GM21723 (cell line): ENCODE measurements at regions not wholly inside any gene's neighbourhood (a gene's known extent, or its start where the extent isn't known, plus 50 kb on each side); places are given as distances from the start of the nearest gene placed in this dataset.

Experiments
- ATAC-seq: cut with Tn5 transposase; IDR thresholded peaks from one replicate; pipeline ENCODE4 v1.9.1; 2021; ENCODE audit warnings: mild to moderate bottlenecking, moderate library complexity; ENCODE audit not compliant: unreplicated experiment

DNA sequence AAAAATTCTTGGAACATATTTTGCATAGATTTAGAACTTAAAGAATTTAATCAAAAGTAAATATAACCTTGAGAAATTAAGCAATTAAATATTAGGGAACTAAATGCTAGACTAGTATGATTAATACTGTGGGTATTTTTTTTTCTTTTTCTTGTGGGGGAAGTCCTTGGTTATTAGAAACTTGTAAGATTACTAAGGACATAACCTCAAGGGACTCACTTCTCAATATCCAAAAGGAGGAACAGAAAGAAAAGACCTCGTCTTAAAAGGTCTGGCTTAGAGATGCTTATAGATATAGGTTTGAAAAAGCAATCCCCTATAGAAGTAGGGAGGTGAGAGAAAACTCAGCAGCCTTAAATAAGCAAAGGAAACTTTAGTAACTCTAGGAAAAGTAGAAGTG, 368.5 kb downstream of the INSC start:
- peak; percentile 70 for ATAC-seq

DNA sequence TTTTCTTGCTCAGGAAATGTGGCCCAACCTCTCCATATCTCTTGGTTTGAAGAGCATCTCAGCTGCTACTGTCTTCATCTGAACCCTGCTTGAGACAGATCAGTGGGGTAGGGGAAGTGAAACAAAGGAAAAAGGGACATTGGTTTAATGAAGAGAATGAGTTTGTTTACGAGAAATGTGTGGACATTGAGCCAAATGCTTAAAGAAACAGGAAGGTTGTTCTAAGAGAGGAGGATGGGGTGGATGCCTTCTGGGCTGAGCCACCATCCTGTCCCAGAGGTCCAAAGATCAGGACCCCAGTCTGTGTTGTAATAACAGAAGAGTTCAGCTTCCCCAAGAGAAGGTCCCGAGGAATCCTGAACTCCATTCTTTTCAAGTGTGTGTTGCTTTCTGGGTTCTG, 369.7 kb downstream of the INSC start:
- ATAC-seq, result no peak

DNA sequence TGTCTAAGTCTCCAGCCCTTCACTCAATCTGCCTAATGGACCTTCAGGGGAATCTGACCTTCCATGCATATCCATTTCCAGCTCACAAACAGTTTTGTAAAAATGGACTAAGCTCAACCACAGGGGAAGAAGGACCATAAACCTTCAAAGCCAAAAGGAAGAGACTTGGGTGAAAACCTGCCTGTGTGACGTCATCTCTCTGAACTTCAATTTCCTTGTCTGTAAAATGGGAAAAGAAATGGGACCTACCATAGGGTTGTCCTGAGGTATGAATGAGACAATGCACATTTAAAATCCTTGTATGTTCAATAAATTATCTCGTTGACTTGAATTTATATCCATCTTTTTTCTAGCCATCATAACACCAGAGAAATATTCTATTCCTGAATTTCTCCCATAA, 370.7 kb downstream of the INSC start:
- ATAC-seq, result no peak

DNA sequence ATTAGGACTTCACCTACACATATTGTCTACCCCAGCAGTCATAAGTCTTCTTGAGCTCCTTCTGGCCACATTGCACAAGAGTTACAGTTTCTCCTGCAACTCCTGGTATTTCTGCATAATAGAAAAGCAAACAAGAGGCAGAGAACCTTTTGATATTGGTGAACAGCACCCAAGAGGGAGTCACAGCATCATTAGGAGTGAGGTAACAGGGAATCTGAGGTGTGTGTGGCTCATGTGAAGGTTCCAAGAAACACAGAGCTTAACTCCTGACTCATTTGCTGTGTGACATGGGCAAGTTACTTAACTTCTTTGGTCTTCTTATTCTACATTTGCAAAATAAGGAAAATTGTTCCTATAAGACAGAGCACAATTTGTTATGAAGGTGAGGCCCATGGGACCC, 374.6 kb downstream of the INSC start:
- no peak for ATAC-seq

DNA sequence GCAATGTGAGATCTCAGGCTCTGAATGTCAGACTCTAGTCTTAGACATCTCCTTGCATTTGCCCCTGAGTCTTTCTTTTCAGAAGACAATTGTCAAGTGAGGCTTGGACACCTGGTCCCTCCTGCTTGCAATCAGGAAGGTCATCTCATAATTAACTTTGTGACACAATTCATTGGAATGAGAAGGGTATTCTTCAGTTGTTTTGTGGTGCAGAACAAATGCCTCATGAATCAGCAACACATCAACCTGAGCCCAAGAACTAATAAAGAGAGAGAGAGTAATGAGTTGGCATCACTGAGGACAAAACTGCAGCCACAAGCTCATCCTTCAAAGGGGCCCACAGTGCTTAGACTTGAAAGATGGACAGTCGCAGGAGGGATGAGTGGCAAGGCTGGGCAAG, 375.8 kb downstream of the INSC start:
- ATAC-seq, result no peak

DNA sequence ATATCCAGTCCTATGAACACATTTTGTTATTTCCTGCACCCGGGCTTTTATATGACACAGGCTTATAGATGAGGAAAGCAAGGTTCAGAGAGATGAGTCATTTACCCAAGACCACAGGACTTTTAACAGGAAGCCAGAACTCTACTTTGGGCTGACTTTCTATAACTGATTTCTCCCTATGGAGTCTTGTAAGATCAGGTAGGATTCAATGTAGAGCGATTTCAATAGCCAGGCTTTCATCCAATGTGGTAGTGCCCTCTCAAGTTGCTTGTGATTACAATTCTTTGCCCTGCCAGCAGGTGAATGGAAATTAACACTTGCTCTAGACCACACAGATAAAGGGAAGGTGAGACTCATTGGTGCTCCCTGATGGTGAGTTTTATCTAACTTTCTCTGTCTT, 378.3 kb downstream of the INSC start:
- ATAC-seq, result no peak

DNA sequence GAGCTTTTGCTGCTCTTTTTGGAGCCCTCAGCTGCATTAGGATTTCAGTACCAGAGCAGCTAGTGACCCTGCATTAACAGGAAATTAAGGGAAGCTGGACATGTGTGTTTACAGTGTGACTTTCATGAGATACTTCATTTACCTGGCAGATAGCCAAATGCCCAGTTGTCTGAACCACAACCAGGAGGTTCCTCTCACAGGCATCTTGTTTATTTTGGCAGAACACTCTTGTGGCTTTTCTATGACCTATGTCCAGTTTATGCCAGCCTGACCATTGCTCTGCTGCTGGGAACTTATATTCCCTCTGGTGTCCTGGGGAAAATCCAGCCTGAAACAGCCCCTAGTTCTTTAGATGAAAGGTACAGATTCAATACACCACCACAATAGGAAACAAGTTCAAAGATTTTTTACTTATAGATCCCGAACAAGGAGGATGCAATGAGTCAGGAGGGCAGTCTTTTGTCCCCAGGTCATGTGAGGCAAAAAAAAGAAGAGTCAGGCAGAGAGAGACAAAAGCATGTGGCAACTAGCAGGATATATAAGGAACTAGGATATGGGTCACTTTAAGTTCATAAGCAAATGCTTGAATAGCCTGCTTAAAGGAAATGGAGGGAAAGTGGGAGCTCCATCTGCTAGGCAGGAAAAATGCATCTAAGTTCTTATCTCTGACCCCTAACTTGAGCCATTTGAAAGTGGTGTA, 379.3 kb downstream of the INSC start:
- no peak for ATAC-seq

DNA sequence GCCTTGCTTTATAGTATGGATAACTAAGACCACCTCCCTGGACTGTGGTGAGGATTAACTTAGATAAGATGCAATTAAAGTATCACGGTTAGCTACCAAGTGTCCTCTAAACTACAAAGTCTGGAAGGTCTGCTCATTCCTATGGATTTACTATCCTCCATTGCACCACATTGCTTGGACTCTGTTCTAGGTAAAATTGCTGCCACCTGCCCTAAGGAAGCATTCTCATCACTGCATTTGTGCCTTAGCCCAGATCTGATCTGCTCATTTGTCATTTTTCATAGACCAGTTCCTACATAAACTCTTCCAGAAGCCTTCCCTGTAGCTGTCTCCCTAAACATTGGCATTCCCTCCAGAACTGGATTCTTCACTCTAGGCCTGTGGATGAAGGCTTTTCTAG, 380.0 kb downstream of the INSC start:
- no peak for ATAC-seq

DNA sequence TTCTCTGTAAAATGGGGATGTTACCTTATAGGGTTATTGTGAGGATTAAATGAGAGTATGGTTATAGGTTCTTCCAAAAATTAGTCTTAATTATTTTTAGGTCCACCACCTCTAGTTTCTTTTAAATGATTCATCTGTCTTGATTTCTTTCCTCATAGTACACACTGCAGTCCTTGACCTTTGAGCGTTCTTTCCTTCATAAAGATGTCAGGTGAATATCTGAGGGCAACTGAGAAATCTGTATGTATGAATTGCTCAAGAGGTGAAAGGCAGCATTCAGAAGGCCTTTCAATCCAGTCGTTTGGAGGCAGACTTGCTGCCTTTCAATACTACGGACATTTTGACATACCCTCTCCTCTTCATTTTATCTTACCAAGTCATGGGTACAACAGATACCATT, 380.7 kb downstream of the INSC start:
- ATAC-seq, result no peak

DNA sequence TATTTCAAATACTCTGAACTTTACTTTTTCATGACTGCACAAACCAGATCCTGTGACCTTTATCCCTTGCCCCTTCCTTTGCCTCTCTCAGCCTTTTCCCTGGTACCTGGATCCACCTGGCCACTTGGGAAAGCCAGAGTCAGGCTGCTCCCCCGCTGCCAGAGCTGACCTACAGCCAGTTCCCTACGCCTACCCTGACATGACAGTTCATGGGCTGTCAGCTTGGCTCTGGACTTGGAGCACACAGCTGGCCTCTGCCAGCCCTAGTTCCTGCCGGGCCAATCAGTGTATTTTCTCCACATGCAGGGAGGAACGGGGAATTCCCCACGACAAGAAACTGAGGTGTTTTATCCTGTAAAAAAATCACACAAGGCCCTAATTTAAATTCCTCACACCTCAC, 382.6 kb downstream of the INSC start:
- no peak for ATAC-seq

DNA sequence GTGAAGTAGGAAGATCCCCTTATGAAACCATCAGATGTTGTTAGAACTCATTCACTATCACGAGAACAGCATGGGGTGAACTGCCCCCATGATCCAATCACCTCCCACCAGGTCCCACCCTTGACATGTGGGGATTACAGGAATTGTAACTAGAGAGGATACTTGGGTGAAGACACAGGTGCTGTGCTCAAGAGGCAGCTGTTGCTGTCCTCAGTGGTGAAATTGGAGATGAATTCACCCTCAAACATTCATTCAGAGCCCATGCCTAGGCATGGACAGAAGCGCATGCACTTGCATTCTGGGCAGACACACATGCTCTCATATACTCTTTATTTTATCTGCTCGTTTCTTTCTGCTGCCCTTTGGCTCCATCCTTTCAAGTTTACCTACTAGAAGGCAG, 385.0 kb downstream of the INSC start:
- ATAC-seq, result no peak

DNA sequence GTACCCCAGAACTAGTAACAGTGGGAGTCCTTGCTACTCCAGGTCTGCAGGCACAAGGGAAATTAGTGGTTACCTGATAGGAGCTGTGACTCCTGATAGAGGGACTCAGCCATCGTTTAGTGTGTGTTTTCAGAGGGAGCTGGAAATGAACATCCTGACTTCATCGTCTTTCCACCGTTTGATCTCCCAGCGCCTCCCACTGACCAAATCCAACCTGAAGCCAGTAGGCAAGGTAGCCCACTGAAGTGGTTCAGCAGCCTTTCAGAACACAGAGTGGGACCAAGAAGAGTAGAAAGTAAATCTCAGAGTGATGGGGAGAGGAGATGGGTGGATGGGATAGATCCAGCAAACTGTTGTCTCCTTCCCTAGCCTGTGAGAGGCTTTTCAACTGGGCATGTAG, 385.9 kb downstream of the INSC start:
- ATAC-seq, result no peak

DNA sequence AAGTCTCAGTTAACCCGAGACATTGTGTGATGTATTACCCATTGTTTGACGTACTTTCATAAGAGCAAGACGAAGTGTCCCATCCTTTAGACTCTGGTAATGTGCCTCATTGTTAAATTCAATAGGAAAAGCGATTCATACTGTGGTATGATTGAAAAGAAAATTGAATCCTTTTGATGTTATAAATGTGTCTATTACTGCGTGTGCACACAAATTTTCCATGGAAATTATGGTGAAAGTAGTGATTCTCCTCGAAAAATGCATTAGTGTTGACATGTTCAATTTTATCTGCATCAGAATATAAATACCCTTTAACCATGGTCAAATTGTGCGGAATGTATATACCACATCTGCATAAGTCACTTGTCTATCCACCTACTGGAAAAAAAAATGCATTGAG, 386.8 kb downstream of the INSC start:
- ATAC-seq, result no peak

DNA sequence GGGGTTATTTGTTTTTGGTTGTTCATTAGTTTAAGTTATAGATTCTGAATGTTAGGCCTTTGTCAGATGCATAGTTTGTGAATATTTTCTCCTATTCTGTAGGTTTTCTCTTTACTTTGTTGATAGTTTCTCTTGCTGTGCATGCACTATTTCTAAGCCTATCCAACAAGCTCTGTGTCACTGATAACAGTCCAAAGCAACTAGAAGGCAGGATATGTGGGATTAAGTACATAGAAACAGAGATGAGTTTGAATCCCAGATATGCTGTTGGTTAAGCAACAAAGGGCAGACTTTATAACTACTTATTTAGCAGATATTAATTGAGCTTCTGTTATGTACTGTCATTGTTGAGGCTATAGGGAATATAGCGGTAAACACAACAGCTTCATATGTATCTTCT, 390.4 kb downstream of the INSC start:
- ATAC-seq, result no peak

DNA sequence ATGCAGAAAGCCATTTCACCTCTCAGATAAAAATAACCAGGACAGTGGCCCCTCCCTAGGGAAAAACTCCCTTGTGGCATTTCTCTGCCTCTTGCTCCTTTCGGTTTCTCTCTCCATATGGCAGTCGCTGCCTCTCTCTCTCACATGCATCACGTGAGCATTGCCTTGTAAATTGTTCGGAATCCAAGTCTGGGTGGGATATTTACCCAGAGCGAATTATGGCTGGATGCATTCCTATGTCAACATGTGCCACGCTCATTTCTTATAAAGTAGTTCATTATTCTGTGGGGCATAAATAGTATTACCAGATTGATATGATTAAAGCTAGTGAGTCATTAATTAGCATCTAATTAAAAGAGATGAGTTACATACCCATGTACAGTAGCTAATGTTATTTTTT, 392.9 kb downstream of the INSC start:
- no peak for ATAC-seq

DNA sequence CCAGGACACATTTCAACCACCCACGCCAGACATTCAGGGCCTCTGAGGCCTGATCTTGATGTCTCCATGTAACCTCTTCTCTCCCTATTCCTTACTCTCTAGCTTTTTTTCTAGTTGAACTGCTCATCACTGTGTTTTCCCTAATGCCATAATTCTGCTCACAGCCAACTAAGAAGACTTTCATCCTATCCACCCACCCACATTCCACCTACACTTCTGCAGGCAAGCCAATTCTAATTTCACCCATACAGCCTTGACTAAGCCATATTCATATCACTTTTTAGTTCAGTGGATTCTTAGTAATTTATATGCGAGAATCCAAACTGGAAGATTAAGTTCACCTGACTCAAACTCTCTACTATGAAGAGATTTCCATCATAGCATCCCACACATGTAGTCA, 394.4 kb downstream of the INSC start:
- no peak for ATAC-seq

DNA sequence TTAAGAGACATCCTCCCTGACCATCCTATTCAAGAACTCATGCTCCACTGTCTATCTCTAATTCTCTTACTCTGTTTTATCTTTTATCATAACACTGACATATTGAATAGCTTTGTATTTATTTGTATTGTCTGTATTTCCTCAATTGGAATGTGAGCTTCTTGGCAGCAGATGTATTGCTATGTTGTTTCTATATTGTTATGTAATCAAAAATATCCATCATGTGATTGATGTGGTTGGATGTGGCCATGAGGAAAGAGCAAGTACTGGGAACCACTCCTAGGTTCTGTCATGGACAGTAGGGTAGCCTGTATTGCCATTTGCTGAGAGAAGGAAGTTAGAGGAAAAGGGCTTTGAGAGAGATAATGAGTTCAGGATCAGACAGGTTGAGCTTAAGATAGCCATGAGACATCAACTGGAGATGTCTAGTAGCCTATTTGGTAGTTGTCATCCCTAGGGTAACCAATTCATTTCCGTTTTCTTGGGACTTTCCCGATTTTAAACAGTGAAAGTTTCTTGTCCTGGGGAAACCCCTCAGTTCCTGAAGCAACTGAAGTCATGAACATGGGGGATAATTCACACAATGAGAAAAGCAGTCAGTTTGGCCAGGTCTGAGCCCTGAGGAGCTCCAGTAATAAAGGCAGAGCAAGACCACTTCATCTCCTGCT, 404.5 kb downstream of the INSC start:
- peak; percentile 74 for ATAC-seq

DNA sequence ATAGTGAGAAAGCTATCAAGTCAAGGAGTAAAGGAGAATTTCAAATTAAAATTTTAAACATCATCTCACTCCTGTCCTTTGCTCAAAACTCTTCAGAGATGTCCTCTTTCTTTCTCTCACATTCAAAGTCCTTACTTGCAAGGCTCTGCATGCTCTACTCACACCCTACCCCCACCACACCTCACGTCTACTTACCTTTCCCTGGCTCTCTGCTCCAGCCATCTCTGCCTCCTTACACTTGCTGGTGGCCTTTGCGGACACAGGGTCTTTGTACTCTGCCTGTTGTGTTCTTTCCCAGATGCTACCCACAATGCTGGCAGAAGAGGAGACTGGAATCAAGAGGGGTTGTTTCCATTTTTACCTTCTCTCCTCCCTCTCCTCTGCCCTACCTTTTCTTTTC, 405.2 kb downstream of the INSC start:
- no peak for ATAC-seq

DNA sequence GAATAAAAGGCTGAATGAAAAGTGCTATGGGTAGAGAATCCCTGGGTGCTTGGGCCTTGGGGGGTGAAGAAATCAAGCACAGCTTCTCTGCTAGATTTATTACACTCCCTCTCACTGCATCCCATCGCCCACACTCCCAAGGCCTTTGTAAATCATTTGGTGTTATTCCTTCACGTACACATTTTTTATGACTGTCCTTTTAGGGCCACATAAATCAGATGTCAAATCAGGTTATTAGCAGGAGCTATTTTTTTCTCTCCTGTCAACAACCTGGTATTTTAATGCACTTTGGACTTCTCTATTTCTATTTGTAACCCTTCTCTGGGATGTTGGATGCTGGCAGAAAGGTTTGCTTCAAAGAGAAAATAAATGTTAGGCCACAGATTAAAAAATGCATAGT, 408.8 kb downstream of the INSC start:
- no peak for ATAC-seq

DNA sequence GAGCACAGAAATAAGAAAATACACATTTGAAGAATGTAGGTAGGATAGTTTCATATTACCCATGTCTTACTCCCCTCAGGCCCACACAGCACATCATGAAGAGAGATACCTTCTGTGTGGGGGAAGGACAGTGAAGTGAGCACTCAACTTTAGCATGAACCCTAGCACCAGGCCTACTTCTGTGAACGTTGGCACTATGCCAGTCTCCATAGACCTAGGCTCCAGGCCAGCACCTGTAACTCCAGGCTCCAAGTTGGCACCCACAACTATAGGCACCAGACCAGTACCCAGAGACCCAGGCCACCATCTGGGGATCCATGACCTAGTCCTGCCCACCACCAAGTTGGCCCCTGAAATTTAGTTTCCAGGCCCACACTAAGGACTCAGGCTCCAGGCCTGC, 410.9 kb downstream of the INSC start:
- ATAC-seq, result no peak

DNA sequence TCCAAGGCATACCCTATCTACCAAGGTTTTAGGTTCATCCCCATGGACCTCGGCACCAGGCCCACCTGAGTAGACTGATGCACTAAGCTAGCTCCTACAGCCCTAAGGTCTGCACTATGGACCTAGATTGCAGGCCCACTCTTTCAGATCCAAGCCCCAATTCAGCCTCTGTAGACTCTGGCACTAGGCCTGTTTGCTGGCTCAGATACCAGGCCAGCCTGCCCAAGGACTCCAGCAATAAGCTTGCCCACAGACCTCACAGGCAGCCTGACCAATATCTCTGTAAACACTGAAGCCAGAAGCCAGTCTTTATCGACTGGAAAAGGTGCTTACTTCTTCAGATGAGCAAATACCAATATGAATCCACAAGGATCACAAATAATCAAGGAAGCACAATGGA, 411.3 kb downstream of the INSC start:
- no peak for ATAC-seq

DNA sequence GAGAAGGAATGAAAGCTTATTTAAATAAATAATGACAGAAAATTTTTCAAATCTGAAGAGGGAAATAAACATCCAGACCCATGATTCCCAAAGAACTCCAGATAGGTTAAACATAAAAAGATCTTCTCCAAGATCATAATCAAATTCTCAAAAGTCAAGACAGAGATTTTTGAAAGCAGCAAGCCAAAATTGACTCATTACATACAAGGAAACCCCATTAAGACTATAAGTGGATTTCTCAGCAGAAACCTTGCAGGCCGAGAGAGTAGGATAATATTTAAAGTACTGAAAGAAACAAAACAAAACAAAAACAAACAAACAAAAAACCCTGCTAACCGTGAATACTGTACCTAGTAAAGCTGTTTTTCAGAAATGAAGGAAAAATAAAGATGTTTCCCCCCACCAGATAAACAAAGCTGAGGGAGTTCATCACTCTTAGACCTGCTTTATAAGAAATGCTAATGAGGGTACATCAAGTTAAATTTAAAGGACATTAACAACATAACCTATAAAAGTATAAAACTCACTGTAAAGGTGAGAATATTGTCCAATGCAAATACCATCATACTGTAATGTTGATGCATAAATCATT, 412.2 kb downstream of the INSC start:
- no peak for ATAC-seq

DNA sequence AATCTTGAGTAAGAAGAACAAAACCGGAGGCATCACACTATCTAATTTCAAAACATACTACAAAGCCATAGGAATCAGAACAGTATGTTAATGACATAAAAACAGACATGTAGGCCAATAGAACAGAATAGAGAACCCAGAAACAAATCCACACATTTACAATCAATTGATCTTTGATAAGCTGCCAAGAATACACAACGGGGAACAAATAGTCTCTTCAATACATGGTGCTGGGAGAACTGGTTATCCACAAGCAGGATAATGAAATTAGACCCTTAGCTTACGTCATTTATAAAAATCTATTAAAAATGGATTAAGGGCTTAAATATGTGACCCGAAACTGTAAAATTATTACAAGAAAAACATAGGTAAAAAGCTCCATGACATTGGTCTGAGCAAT, 417.7 kb downstream of the INSC start:
- ATAC-seq, result no peak
